GM18511 (cell line): ENCODE measurements at regions not wholly inside any gene's neighbourhood (a gene's known extent, or its start where the extent isn't known, plus 50 kb on each side); places are given as distances from the start of the nearest gene placed in this dataset.

Experiments
- ATAC-seq: cut with Tn5 transposase; IDR thresholded peaks from one replicate; pipeline ENCODE4 v1.9.1; 2021; ENCODE audit warnings: mild to moderate bottlenecking, moderate library complexity; ENCODE audit not compliant: unreplicated experiment

GRCh38 chr5:5968981-5969380, 409.4 kb downstream of the MED10 start:
- no peak for ATAC-seq

DNA sequence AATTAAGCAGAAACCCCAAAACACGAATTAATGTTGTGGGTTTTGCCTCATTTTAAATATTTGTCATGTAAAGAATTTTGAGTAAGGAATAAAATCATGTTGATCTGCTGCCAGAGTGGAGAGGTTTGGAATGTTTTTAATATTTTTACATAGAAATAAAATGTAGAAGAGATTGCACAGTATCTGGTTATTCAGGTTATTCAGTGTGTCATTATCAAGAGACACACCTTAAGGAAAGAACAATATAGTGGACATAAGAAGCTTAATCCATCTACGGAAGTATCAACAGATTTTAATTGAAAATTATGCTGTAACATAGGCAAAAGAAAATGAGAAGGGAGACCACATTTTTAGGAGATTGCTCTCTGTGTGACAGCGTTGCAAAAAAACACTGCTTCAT, 410.4 kb downstream of the MED10 start:
- ATAC-seq = no peak

DNA sequence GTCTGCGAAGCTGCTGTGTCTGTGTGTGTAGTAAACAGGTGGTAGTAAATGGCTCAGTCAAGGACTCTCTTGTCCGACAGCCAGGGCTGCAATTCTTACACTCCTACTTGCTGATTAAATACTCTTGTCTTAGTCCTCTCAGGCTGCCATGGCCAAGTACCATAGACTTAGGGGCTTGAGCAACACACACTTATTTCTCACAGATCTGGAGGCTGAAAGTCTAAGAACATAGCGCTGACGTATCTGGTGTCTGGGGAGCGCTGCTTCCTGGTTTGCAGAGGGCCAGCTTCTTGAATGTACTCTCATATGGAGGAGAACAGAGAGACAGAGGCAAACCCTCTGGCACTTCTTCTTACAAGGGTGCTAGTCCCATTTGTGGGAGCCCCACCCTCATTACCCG, 411.0 kb downstream of the MED10 start:
- no peak for ATAC-seq

DNA sequence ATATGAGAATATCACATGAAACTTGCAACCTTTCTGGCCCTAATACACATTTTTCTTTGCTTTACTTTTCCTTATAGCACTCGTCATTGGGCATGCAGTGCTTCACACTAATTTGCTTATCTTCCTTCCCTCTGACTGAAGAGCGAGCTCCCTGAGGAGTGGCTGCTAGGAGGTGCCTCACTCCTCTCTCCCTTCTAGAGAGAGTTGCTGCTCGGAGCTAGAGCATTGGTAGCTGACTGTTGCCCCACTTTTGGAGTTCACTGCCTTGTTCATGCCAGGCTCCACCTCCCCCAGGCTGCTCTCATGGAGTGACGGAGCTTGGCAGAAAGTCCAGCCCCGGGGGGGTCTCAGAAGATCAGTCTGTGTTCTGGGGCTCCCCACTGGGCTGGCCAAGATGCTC, 413.2 kb downstream of the MED10 start:
- ATAC-seq = no peak

- ATAC-seq = no peak
Measured at GRCh38 chr5:5964347-5964746, 414.0 kb downstream of the MED10 start.

DNA sequence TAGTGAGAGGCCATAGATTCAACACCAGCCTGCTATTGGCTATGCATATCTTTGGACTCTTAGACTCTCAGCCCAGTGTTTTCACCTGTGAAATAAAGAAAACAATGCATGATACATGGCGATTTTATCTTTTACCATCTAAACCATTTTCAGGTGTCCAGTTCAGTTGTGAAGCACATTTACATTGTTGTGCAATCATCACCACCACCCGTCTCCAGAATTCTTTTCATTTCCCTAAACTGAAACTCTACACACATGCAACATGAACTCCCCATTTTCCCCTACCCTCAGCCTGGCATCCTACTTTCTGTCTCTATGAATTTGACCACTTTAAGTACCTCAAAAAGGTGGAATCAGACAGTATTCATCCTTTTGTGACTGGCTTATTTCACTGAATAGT, 420.6 kb downstream of the MED10 start:
- no peak for ATAC-seq

DNA sequence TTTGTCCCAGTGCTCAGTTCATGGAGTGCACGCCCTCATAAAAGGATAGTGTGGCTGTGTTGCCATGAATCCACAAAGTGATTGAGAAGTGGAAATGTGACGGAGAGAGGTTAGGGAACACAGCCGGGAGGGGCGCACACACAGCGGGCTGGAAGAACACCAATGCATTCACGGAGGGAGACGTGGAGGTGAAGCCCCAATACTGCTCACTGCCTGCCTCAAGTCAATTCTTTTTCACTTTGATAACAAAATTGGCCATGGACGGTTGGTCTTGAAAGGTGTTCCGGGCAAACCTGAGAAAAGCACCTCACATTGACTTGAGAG, 424.1 kb downstream of the MED10 start:
- ATAC-seq = no peak

GRCh38 chr5:5953584-5954274, 424.6 kb downstream of the MED10 start:
- ATAC-seq = no peak

- ATAC-seq = no peak
Measured at GRCh38 chr5:5951953-5952352, 426.4 kb downstream of the MED10 start.

GRCh38 chr5:5950658-5951057, 427.7 kb downstream of the MED10 start:
- no peak for ATAC-seq

- no peak for ATAC-seq
Measured at GRCh38 chr5:5941486-5941885, 436.9 kb downstream of the MED10 start.

- no peak for ATAC-seq
Measured at GRCh38 chr5:5939759-5940370, 438.5 kb downstream of the MED10 start.

GRCh38 chr5:5933651-5934050, 444.7 kb downstream of the MED10 start:
- ATAC-seq = no peak

DNA sequence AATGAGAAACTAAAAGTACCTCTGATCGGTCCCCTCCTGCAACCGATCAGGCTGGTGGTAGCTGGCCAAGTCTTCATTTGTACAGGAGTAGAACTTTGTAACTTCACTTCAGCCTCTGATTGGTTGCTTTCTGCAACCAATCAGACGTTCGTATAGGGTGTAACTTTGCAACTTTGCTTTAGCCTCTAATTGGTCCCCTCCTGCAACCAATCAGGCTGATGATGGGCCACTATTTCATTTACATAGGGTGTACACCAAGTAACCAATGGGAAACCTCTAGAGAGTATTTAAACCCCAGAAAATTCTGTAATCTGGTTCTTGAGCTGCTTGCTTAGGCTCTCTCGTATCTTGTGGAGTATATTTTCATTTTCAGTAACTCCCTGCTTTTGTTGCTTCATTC, 445.5 kb downstream of the MED10 start:
- no peak for ATAC-seq

DNA sequence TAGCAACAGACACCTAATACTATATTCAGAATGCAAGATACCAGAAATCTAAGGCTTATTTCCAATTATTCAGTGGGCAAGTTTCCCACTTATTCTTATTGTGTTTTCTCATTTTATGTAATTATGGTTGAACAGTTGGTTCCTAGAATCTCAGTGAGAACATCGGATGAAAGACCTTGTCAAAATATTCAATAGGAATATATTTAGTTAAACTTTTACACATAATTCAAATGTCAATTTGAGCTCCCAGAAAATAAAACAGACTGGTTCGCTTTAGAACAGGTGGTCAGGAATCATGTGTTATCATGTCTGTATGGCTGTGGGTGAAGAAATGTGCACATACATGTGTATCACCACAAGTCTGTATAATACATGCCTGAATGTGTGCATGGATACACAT, 447.8 kb downstream of the MED10 start:
- no peak for ATAC-seq

DNA sequence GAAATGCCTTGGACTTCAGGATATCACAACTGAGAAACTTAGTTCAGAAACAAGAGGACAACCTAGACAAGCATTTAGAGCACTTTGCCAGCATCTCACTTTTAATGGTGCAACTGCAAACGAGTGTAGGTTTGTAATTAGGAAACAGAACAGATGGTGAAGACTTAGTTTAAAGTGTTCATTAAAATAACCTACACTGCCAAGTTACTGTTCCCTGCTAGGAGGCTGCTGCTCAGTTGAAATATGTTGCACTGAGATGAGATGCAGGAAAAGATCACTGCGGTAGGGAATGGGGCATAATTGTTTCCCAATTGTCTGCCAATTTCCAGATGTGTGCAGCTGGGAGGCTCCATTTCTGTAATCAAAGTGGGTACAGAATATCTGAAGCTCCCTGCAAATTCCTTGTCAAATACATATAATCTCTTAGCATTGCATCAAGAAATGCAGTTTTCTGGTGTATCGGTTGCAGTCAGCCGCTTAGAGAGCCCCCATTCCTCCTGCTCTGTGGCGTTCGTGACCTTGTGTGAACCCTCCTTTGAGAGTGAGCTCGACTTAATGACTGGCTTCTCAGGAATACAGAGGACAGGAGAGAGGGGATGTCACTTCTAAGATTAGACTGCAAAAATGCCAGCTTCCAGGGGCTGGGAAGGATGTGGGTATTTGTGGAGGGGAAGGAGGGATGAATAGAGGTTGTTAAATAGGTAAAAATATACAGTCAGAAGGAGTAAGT, 448.9 kb downstream of the MED10 start:
- no peak for ATAC-seq

DNA sequence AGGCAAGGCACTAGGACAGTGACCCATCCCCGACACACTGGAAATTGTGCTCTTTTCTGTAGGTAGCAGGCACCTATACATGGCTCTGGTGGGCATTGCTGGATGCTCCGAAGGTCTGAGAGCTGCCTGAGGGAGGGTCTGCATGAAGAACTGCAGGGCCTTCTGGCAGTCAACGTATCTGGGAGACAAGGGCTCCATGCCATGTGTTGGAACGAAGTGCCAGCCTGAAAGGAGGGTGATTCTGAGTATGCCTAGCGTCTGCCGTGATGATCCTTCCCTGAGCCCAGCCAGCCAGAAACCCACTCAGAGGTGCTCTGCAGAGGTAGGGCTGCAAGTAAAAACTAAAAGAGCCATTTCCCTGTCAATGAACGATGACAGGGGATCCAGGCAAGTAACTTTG, 453.2 kb downstream of the MED10 start:
- no peak for ATAC-seq

- ATAC-seq = no peak
Measured at GRCh38 chr5:5919411-5919810, 458.9 kb downstream of the MED10 start.

DNA sequence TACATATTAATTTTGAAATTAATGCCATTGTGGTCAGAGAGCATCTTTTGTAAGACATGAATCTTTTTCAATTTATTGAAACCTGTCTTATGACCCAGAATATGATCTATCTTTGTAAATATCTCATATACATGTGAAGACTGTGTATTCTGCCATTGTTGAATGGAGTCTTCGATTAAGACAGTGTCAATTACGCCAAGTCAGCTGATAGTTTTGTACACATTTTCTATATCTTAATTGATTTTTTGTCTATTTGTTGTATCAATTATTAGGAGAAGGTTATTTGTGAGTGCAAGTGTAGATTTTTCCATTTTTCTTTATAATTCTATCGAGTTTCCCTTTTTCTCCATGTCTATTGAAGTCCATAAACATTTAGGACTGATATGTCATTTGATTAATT, 471.6 kb downstream of the MED10 start:
- no peak for ATAC-seq

GRCh38 chr5:5905186-5905585, 473.2 kb downstream of the MED10 start:
- no peak for ATAC-seq

DNA sequence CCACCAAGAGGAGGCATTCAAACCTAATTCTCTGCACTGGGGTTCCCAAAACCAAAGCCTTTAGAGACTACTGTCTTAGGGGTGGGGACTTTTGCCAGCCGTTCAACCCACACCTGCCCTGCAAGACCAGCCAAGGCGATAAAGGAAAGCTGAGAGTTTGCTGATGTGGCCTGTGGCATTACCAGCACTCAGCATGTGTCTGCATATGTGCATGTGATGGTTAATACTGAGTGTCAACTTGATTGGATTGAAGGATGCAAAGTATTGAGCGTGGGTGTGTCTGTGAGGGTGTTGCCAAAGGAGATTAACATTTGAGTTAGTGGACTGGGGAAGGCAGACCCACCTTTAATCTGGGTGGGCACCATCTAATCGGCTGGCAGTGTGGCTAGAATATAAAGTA, 474.2 kb downstream of the MED10 start:
- no peak for ATAC-seq
